DMS53 treated with DMSO at 0.1 percent for 48 hours (cell line): ENCODE measurements at regions not wholly inside any gene's neighbourhood (a gene's known extent, or its start where the extent isn't known, plus 50 kb on each side); places are given as distances from the start of the nearest gene placed in this dataset.
"Not testable (repeated sequence)": the region's sequence is repeated elsewhere in the genome, so short reads cannot be mapped to it uniquely, and the experiment has no call there.

Source experiments
- DNase-seq: peaks from one replicate; lab custom pipeline; 2025; ENCODE audit not compliant: unreplicated experiment; lab: John Stamatoyannopoulos, UW

- DNase-seq = not testable (repeated sequence)
Measured at GRCh38 chr16:29203046-29203932, 203.2 kb downstream of the NPIPB11 start.

- peak; percentile 11 for DNase-seq
Measured at GRCh38 chr16:29202642-29203041, 203.9 kb downstream of the NPIPB11 start.

GRCh38 chr16:29202025-29202632 lies 204.4 kb downstream of the NPIPB11 start:
- not testable (repeated sequence) for DNase-seq

- not testable (repeated sequence) for DNase-seq
Measured at GRCh38 chr16:29201296-29202024, 205.1 kb downstream of the NPIPB11 start.

- DNase-seq = not testable (repeated sequence)
Measured at GRCh38 chr16:29200681-29201080, 205.8 kb downstream of the NPIPB11 start.

GRCh38 chr16:29200135-29200601 lies 206.3 kb downstream of the NPIPB11 start:
- DNase-seq = not testable (repeated sequence)

GRCh38 chr16:29199626-29200025 lies 206.9 kb downstream of the NPIPB11 start:
- not testable (repeated sequence) for DNase-seq

- DNase-seq = no peak
Measured at GRCh38 chr16:29198731-29199521, 207.6 kb downstream of the NPIPB11 start.

- DNase-seq = no peak
Measured at GRCh38 chr16:29198231-29198630, 208.3 kb downstream of the NPIPB11 start.

- not testable (repeated sequence) for DNase-seq
Measured at GRCh38 chr16:29197494-29198100, 208.9 kb downstream of the NPIPB11 start.

- DNase-seq = not testable (repeated sequence)
Measured at GRCh38 chr16:29196746-29197145, 209.8 kb downstream of the NPIPB11 start.

- not testable (repeated sequence) for DNase-seq
Measured at GRCh38 chr16:29195116-29195872, 210.4 kb downstream of the LAT start.

GRCh38 chr16:29194185-29194844 lies 209.5 kb downstream of the LAT start:
- DNase-seq = not testable (repeated sequence)

GRCh38 chr16:29193634-29194033 lies 208.8 kb downstream of the LAT start:
- not testable (repeated sequence) for DNase-seq

GRCh38 chr16:29193248-29193574 lies 208.4 kb downstream of the LAT start:
- not testable (repeated sequence) for DNase-seq

- no peak for DNase-seq
Measured at GRCh38 chr16:29192329-29193247, 207.7 kb downstream of the LAT start.

GRCh38 chr16:29191636-29192180 lies 206.9 kb downstream of the LAT start:
- not testable (repeated sequence) for DNase-seq
